H9 (cell line): ENCODE measurements at regions not wholly inside any gene's neighbourhood (a gene's known extent, or its start where the extent isn't known, plus 50 kb on each side); places are given as distances from the start of the nearest gene placed in this dataset.

Source experiments
- DNase-seq: peaks from one replicate; pipeline ENCODE4 v3.0.0-alpha.2; 2017
- H2AFZ ChIP-seq: one replicate; pipeline ENCODE4 v1.6.1; 2013; ENCODE audit warnings: mild to moderate bottlenecking, low read length, control low read depth, moderate library complexity
- H2AK5ac ChIP-seq: 2 replicates; pipeline ENCODE4 v1.6.1; 2013; ENCODE audit warnings: low read length, control low read depth, mixed read lengths; ENCODE audit not compliant: insufficient read length
- H2BK120ac ChIP-seq: one replicate; pipeline ENCODE4 v1.6.1; 2013; ENCODE audit warnings: low read depth, mild to moderate bottlenecking, low read length, control low read depth, inconsistent platforms; ENCODE audit not compliant: poor library complexity, severe bottlenecking
- H2BK12ac ChIP-seq: 2 replicates; pipeline ENCODE4 v1.6.1; 2013; ENCODE audit warnings: low read length, control low read depth, mixed read lengths, low read depth; ENCODE audit not compliant: insufficient read length
- H2BK15ac ChIP-seq: 2 replicates; pipeline ENCODE4 v1.6.1; 2013; ENCODE audit warnings: low read depth, low read length, control low read depth
- H2BK20ac ChIP-seq: one replicate; pipeline ENCODE4 v1.6.1; 2013; ENCODE audit warnings: low read depth, mild to moderate bottlenecking, low read length, control low read depth, inconsistent platforms; ENCODE audit not compliant: poor library complexity, severe bottlenecking
- H2BK5ac ChIP-seq: 2 replicates; pipeline ENCODE4 v1.6.1; 2013; ENCODE audit warnings: low read length, control low read depth, mixed read lengths; ENCODE audit not compliant: insufficient read length
- H3K14ac ChIP-seq: 2 replicates; pipeline ENCODE4 v1.6.1; 2013; ENCODE audit warnings: low read length, control low read depth; ENCODE audit not compliant: insufficient read depth
- H3K18ac ChIP-seq: 2 replicates; pipeline ENCODE4 v1.6.1; 2013; ENCODE audit warnings: low read depth, mild to moderate bottlenecking, mixed read lengths, low read length, control low read depth; ENCODE audit not compliant: insufficient read length
- H3K23ac ChIP-seq: 2 replicates; pipeline ENCODE4 v1.6.1; 2013; ENCODE audit warnings: low read length, control low read depth, mixed read lengths, low read depth; ENCODE audit not compliant: insufficient read length
- H3K23me2 ChIP-seq: 2 replicates; pipeline ENCODE4 v1.6.1; 2013; ENCODE audit warnings: low read depth, mild to moderate bottlenecking, mixed read lengths, low read length, control low read depth; ENCODE audit not compliant: insufficient read length, poor library complexity, severe bottlenecking
- H3K27ac ChIP-seq: 2 replicates; pipeline ENCODE4 v1.5.1; 2013; ENCODE audit warnings: low read length, control low read depth, mixed read lengths, low read depth; ENCODE audit not compliant: insufficient read length
- H3K27me3 ChIP-seq: 2 replicates; pipeline ENCODE4 v1.6.1; 2013; ENCODE audit warnings: low read length, control low read depth, inconsistent platforms; ENCODE audit not compliant: insufficient read depth
- H3K4ac ChIP-seq: 2 replicates; pipeline ENCODE4 v1.6.1; 2013; ENCODE audit warnings: low read depth, mild to moderate bottlenecking, control low read depth, inconsistent platforms, low read length, moderate library complexity
- H3K4me1 ChIP-seq: 2 replicates; pipeline ENCODE4 v1.6.1; 2013; ENCODE audit warnings: low read length, control low read depth, inconsistent platforms; ENCODE audit not compliant: insufficient read depth
- H3K4me2 ChIP-seq: 2 replicates; pipeline ENCODE4 v1.6.1; 2013; ENCODE audit warnings: low read length, control low read depth, mixed read lengths; ENCODE audit not compliant: insufficient read length, insufficient read depth
- H3K56ac ChIP-seq: 2 replicates; pipeline ENCODE4 v1.6.1; 2013; ENCODE audit warnings: low read depth, mild to moderate bottlenecking, mixed read lengths, low read length, control low read depth; ENCODE audit not compliant: insufficient read length
- H3K79me1 ChIP-seq: 2 replicates; pipeline ENCODE4 v1.6.1; 2013; ENCODE audit warnings: low read depth, mild to moderate bottlenecking, moderate library complexity, low read length, control low read depth, inconsistent platforms; ENCODE audit not compliant: insufficient read depth, poor library complexity, severe bottlenecking
- H3K79me2 ChIP-seq: 2 replicates; pipeline ENCODE4 v1.6.1; 2013; ENCODE audit warnings: low read length, control low read depth, inconsistent platforms; ENCODE audit not compliant: insufficient read depth
- H3K9ac ChIP-seq: 2 replicates; pipeline ENCODE4 v1.6.1; 2013; ENCODE audit warnings: low read length, control low read depth, mixed read lengths; ENCODE audit not compliant: insufficient read length; ENCODE audit errors: extremely low read depth
- H3K9me3 ChIP-seq: one replicate; pipeline ENCODE4 v1.6.1; 2013; ENCODE audit warnings: low read depth, low read length, inconsistent platforms; ENCODE audit not compliant: control insufficient read depth
- H3T11ph ChIP-seq: one replicate; pipeline ENCODE4 v1.6.1; 2013; ENCODE audit warnings: mild to moderate bottlenecking, low read length, control low read depth, inconsistent platforms
- H4K20me1 ChIP-seq: one replicate; pipeline ENCODE4 v1.6.1; 2013; ENCODE audit not compliant: control insufficient read depth, insufficient read length, insufficient read depth
- H4K5ac ChIP-seq: 2 replicates; pipeline ENCODE4 v1.6.1; 2013; ENCODE audit warnings: low read depth, mild to moderate bottlenecking, mixed read lengths, low read length, control low read depth; ENCODE audit not compliant: insufficient read length
- H4K8ac ChIP-seq: replicated peaks from 2 replicates; pipeline ENCODE4 v1.6.1; 2013; ENCODE audit warnings: low read length, control low read depth, mixed read lengths, low read depth; ENCODE audit not compliant: insufficient read length
- H4K91ac ChIP-seq: 2 replicates; pipeline ENCODE4 v1.6.1; 2013; ENCODE audit warnings: low read depth, mild to moderate bottlenecking, moderate library complexity, mixed read lengths, low read length, control low read depth; ENCODE audit not compliant: insufficient read length
- H3K27ac Mint-ChIP-seq, 3 experiments: 2 replicates in 2 of 3; 3 replicates in 1 of 3; pipeline ENCODE4 v1.8.0; 2020 to 2021; ENCODE audit warnings: mixed read lengths in 3 of 3, mild to moderate bottlenecking in 1 of 3, moderate library complexity in 1 of 3
- H3K27me3 Mint-ChIP-seq: 2 replicates; pipeline ENCODE4 v1.8.0; 2021; ENCODE audit warnings: low read depth, mild to moderate bottlenecking, moderate library complexity, mixed read lengths
- H3K36me3 Mint-ChIP-seq, 3 experiments: 2 replicates in 2 of 3; 3 replicates in 1 of 3; pipeline ENCODE4 v1.8.0; 2020 to 2021; ENCODE audit warnings: low read depth in 3 of 3, mixed read lengths in 3 of 3; ENCODE audit not compliant: insufficient read depth in 1 of 3
- H3K4me1 Mint-ChIP-seq, 2 experiments: 2 replicates each; pipeline ENCODE4 v1.8.0; 2020; ENCODE audit warnings: mixed read lengths in 2 of 2
- H3K4me3 Mint-ChIP-seq, 2 experiments: 2 replicates in 1 of 2; 3 replicates in 1 of 2; pipeline ENCODE4 v1.8.0; 2020 to 2021; ENCODE audit warnings: mild to moderate bottlenecking in 2 of 2, mixed read lengths in 2 of 2, moderate library complexity in 1 of 2
- H3K9me3 Mint-ChIP-seq, 2 experiments: 2 replicates in 1 of 2; 3 replicates in 1 of 2; pipeline ENCODE4 v1.8.0; 2020; ENCODE audit warnings: mild to moderate bottlenecking in 2 of 2, mixed read lengths in 2 of 2, moderate library complexity in 1 of 2
- WGBS: extraction: QIAGEN DNeasy Blood & Tissue Kit; methylation state at CpG from one replicate; pipeline ENCODE4 v1.1.7; 2013; ENCODE audit warnings: missing lambda C conversion rate, low lambda C conversion rate, mixed read lengths; ENCODE audit not compliant: insufficient read length; ENCODE audit errors: extremely low coverage; 5-methylcytosine and 5-hydroxymethylcytosine counted together
- TF ChIP-seq, protein P1 (sequence below): fragments of 200-600 bp; sonication (generic); conservative IDR thresholded peaks from 3 replicates; pipeline ENCODE4 v1.8.0; 2021; ENCODE audit warnings: antibody characterized with exemption, mild to moderate bottlenecking

GRCh38 chr3:117954131-117954530 is 1080.5 kb downstream of the IGSF11 start:
- DNase-seq = no peak
- H3K36me3 Mint-ChIP-seq = no peaks in the 10 kb centered on the region
- no peak overlapping the region for H3K9ac ChIP-seq
- no peak overlapping the region for H3K4me3 Mint-ChIP-seq
- H4K91ac ChIP-seq = no peak overlapping the region
- H3K4me1 ChIP-seq = peaks cover 3% of the 10 kb centered on the region; the same call in 1 of the 2 replicates
- H3K27ac ChIP-seq = no peak overlapping the region
- no peak overlapping the region for H3K23ac ChIP-seq
- H3K9me3 ChIP-seq = no peaks in the 10 kb centered on the region
- no peak overlapping the region for H2BK15ac ChIP-seq
- no peak overlapping the region for H4K5ac ChIP-seq
- H3K18ac ChIP-seq = no peak overlapping the region
- H2BK20ac ChIP-seq = no peak overlapping the region
- no peaks in the 10 kb centered on the region for H3K23me2 ChIP-seq
- TF ChIP-seq, protein P1, sequence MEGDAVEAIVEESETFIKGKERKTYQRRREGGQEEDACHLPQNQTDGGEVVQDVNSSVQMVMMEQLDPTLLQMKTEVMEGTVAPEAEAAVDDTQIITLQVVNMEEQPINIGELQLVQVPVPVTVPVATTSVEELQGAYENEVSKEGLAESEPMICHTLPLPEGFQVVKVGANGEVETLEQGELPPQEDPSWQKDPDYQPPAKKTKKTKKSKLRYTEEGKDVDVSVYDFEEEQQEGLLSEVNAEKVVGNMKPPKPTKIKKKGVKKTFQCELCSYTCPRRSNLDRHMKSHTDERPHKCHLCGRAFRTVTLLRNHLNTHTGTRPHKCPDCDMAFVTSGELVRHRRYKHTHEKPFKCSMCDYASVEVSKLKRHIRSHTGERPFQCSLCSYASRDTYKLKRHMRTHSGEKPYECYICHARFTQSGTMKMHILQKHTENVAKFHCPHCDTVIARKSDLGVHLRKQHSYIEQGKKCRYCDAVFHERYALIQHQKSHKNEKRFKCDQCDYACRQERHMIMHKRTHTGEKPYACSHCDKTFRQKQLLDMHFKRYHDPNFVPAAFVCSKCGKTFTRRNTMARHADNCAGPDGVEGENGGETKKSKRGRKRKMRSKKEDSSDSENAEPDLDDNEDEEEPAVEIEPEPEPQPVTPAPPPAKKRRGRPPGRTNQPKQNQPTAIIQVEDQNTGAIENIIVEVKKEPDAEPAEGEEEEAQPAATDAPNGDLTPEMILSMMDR = no peak
- no peak overlapping the region for H2BK120ac ChIP-seq
- no peak overlapping the region for H3T11ph ChIP-seq
- H3K79me2 ChIP-seq = no peaks in the 10 kb centered on the region
- no peak overlapping the region for H3K27ac Mint-ChIP-seq
- H3K4me1 Mint-ChIP-seq = peaks cover 5 to 10% of the 10 kb centered on the region in 2 experiments
- no peaks in the 10 kb centered on the region for H3K27me3 ChIP-seq
- H3K9me3 Mint-ChIP-seq = no peaks in the 10 kb centered on the region; a peak in 1 of 5 replicates
- H2AK5ac ChIP-seq = no peak overlapping the region
- no peak overlapping the region for H3K14ac ChIP-seq
- H3K56ac ChIP-seq = no peak overlapping the region
- no peaks in the 10 kb centered on the region for H3K27me3 Mint-ChIP-seq
- H3K4ac ChIP-seq = no peak overlapping the region
- H2AFZ ChIP-seq = no peak overlapping the region
- H3K4me2 ChIP-seq = no peak overlapping the region
- no peaks in the 10 kb centered on the region for H3K79me1 ChIP-seq
- H2BK5ac ChIP-seq = no peak overlapping the region
- H2BK12ac ChIP-seq = no peak overlapping the region
- no CpG with 5 or more reads among the region's 1 CpG for WGBS
- H4K20me1 ChIP-seq = no peaks in the 10 kb centered on the region
- H4K8ac ChIP-seq = no peak overlapping the region
